ENCODE measurements at regions not wholly inside any gene's neighbourhood (a gene's known extent, or its start where the extent isn't known, plus 50 kb on each side); places are given as distances from the start of the nearest gene placed in this dataset.
A peak's percentile ranks its signal among the peaks of the same experiment; 100 is the strongest.

GRCh38 chr4:3384771-3385710 lies 56.7 kb upstream of the HGFAC start:
- DNase-seq = no peak

- DNase-seq = no peak
Measured at GRCh38 chr4:3385711-3386420, 55.9 kb upstream of the HGFAC start.

GRCh38 chr4:3386526-3386925 lies 55.2 kb upstream of the HGFAC start:
- no peak for DNase-seq

- no peak for DNase-seq
Measured at GRCh38 chr4:3387154-3387942, 54.4 kb upstream of the HGFAC start.

- DNase-seq = peak; percentile 32
Measured at GRCh38 chr4:3387943-3388361, 53.8 kb upstream of the HGFAC start.

- DNase-seq = peak; percentile 73
Measured at GRCh38 chr4:3388471-3389232, 53.1 kb upstream of the HGFAC start.

GRCh38 chr4:3389233-3390215 lies 52.2 kb upstream of the HGFAC start:
- DNase-seq = no peak

GRCh38 chr4:3390288-3390811 lies 51.4 kb upstream of the HGFAC start:
- no peak for DNase-seq

GRCh38 chr4:3391422-3391821 lies 50.3 kb upstream of the HGFAC start:
- no peak for DNase-seq
